C1 segment of cervical spinal cord (tissue), 14 donors: ENCODE measurements at regions not wholly inside any gene's neighbourhood (a gene's known extent, or its start where the extent isn't known, plus 50 kb on each side); places are given as distances from the start of the nearest gene placed in this dataset.
A peak's percentile ranks its signal among the peaks of the same experiment; 100 is the strongest.
"Not testable (repeated sequence)": the region's sequence is repeated elsewhere in the genome, so short reads cannot be mapped to it uniquely, and the experiment has no call there.

Source experiments
- DNase-seq, 14 donors: peaks; one replicate each; lab custom pipeline; 2025; lab: John Stamatoyannopoulos, UW

- not testable (repeated sequence) for DNase-seq
These were observed 66.2 kb downstream of the SYT15 start for GRCh38 chr10:46645110-46645509.

- not testable (repeated sequence) for DNase-seq
These were observed 67.2 kb downstream of the SYT15 start for GRCh38 chr10:46646132-46646531.

- DNase-seq: not testable (repeated sequence)
These were observed 72.0 kb downstream of the SYT15 start for GRCh38 chr10:46650967-46651366.

GRCh38 chr10:46657437-46657836 is 78.5 kb downstream of the SYT15 start:
- not testable (repeated sequence) for DNase-seq

GRCh38 chr10:46660027-46660834 is 81.3 kb downstream of the SYT15 start:
- not testable (repeated sequence) for DNase-seq

- DNase-seq: not testable (repeated sequence)
These were observed 81.9 kb downstream of the SYT15 start for GRCh38 chr10:46660835-46661164.

GRCh38 chr10:46665536-46665935 is 86.6 kb downstream of the SYT15 start:
- DNase-seq: not testable (repeated sequence)

- DNase-seq: not testable (repeated sequence)
These were observed 89.5 kb downstream of the SYT15 start for GRCh38 chr10:46668357-46668997.

- DNase-seq: not testable (repeated sequence)
These were observed 99.0 kb downstream of the SYT15 start for GRCh38 chr10:46677836-46678435.

GRCh38 chr10:46691397-46691796 is 112.5 kb downstream of the SYT15 start:
- DNase-seq: not testable (repeated sequence)

- not testable (repeated sequence) for DNase-seq
These were observed 114.3 kb downstream of the SYT15 start for GRCh38 chr10:46693218-46693617.

- not testable (repeated sequence) for DNase-seq
These were observed 138.3 kb downstream of the SYT15 start for GRCh38 chr10:46717264-46717663.

GRCh38 chr10:46718014-46718413 is 139.1 kb downstream of the SYT15 start:
- DNase-seq: not testable (repeated sequence)

- peak in 1 of 14 donors; percentile 7 for DNase-seq
These were observed 141.5 kb downstream of the SYT15 start for GRCh38 chr10:46720386-46720785.

GRCh38 chr10:46720811-46721518 is 142.0 kb downstream of the SYT15 start:
- not testable (repeated sequence) for DNase-seq

GRCh38 chr10:46724258-46724657 is 145.3 kb downstream of the SYT15 start:
- not testable (repeated sequence) for DNase-seq

- DNase-seq: not testable (repeated sequence)
These were observed 149.4 kb downstream of the SYT15 start for GRCh38 chr10:46728359-46728758.

- not testable (repeated sequence) for DNase-seq
These were observed 151.8 kb downstream of the SYT15 start for GRCh38 chr10:46730729-46731128.

- not testable (repeated sequence) for DNase-seq
These were observed 154.8 kb downstream of the SYT15 start for GRCh38 chr10:46733635-46734261.

GRCh38 chr10:46734262-46734642 is 155.3 kb downstream of the SYT15 start:
- DNase-seq: not testable (repeated sequence)

- DNase-seq: not testable (repeated sequence)
These were observed 161.0 kb downstream of the SYT15 start for GRCh38 chr10:46739919-46740318.
